Smooth muscle cell (in vitro differentiated cells): ENCODE measurements at regions not wholly inside any gene's neighbourhood (a gene's known extent, or its start where the extent isn't known, plus 50 kb on each side); places are given as distances from the start of the nearest gene placed in this dataset.
"Not testable (repeated sequence)": the region's sequence is repeated elsewhere in the genome, so short reads cannot be mapped to it uniquely, and the experiment has no call there.

Experiments used
- DNase-seq: peaks from one replicate; lab custom pipeline; 2025; ENCODE audit not compliant: unreplicated experiment; lab: John Stamatoyannopoulos, UW
- H2AFZ ChIP-seq: fragments of 200-600 bp; sonication (generic); 2 replicates; pipeline ENCODE4 v1.6.0; 2016; ENCODE audit warnings: antibody characterized with exemption, low read depth, mild to moderate bottlenecking
- H3F3A ChIP-seq: fragments of 200-600 bp; sonication (generic); 2 replicates; pipeline ENCODE4 v1.6.0; 2017; ENCODE audit warnings: antibody characterized with exemption, low read depth
- H3K27ac ChIP-seq: fragments of 200-600 bp; sonication (generic); 2 replicates; pipeline ENCODE4 v1.5.1; 2016; ENCODE audit warnings: low read depth, mild to moderate bottlenecking
- H3K27me3 ChIP-seq: fragments of 200-600 bp; sonication (generic); 2 replicates; pipeline ENCODE4 v1.6.1; 2016; ENCODE audit warnings: low read depth, mild to moderate bottlenecking
- H3K36me3 ChIP-seq: fragments of 200-600 bp; sonication (generic); 2 replicates; pipeline ENCODE4 v1.5.1; 2016; ENCODE audit warnings: low read depth
- H3K4me1 ChIP-seq: fragments of 200-600 bp; sonication (generic); 2 replicates; pipeline ENCODE4 v1.5.1; 2016; ENCODE audit warnings: low read depth
- H3K4me2 ChIP-seq: fragments of 200-600 bp; sonication (generic); 2 replicates; pipeline ENCODE4 v1.6.0; 2016; ENCODE audit warnings: mild to moderate bottlenecking
- H3K4me3 ChIP-seq: fragments of 200-600 bp; sonication (generic); 2 replicates; pipeline ENCODE4 v1.5.1; 2016; ENCODE audit warnings: mild to moderate bottlenecking
- H3K79me2 ChIP-seq: fragments of 200-600 bp; sonication (generic); 2 replicates; pipeline ENCODE4 v1.6.0; 2016; ENCODE audit warnings: low read depth, mild to moderate bottlenecking
- H3K9ac ChIP-seq: fragments of 200-600 bp; sonication (generic); 2 replicates; pipeline ENCODE4 v1.6.0; 2016; ENCODE audit warnings: low read depth
- H3K9me3 ChIP-seq: fragments of 200-600 bp; sonication (generic); replicated peaks from 2 replicates; pipeline ENCODE4 v1.5.1; 2016; ENCODE audit warnings: low read depth
- H4K20me1 ChIP-seq: fragments of 200-600 bp; sonication (generic); 2 replicates; pipeline ENCODE4 v1.6.0; 2016; ENCODE audit warnings: low read depth
- WGBS: methylation state at CpG from one replicate; pipeline ENCODE4 v1.1.7; 2016; ENCODE audit warnings: low lambda C conversion rate; 5-methylcytosine and 5-hydroxymethylcytosine counted together
- TF ChIP-seq, protein P1 (sequence below): fragments of 200-600 bp; sonication (generic); IDR thresholded peaks from 2 replicates; pipeline ENCODE4 v1.5.1; 2017; ENCODE audit warnings: borderline replicate concordance, mild to moderate bottlenecking, antibody characterized with exemption; ENCODE audit not compliant: insufficient read depth, poor library complexity, severe bottlenecking

DNA sequence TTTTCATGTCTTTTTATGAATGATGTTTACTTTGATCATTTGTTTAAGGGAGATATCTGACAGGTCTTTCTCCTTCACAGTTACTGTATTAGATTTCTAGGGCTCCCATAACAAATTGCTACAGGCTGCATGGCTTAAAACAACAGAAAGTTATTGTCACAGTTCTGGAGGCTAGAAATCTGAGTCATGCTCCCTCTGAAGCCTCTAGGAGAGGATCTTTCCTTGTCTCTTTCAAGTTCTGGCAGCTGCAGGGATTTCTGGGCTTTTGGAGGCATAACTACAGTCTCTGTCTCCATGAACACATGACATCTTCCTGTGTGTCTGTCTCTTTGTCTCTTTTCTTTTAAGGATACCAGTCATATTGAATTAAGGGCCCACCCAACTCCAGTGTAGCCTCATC lies 557.3 kb upstream of the SEMA6A start:
- Histone ChIP-seq H4K20me1 (no peaks in the 10 kb centered on the region), H3K79me2 (no peaks in the 10 kb centered on the region), H3K27ac (peak overlapping the region; percentile 16), H3K27me3 (no peaks in the 10 kb centered on the region), H3F3A (no peaks in the 10 kb centered on the region), H3K9ac (no peak overlapping the region), H3K4me1 (no peaks in the 10 kb centered on the region), H3K9me3 (no peaks in the 10 kb centered on the region), H3K36me3 (no peaks in the 10 kb centered on the region), H3K4me3 (no peak overlapping the region), H3K4me2 (no peak overlapping the region), H2AFZ (peak overlapping the region; percentile 65)
- no peak for DNase-seq
- TF ChIP-seq, protein P1, sequence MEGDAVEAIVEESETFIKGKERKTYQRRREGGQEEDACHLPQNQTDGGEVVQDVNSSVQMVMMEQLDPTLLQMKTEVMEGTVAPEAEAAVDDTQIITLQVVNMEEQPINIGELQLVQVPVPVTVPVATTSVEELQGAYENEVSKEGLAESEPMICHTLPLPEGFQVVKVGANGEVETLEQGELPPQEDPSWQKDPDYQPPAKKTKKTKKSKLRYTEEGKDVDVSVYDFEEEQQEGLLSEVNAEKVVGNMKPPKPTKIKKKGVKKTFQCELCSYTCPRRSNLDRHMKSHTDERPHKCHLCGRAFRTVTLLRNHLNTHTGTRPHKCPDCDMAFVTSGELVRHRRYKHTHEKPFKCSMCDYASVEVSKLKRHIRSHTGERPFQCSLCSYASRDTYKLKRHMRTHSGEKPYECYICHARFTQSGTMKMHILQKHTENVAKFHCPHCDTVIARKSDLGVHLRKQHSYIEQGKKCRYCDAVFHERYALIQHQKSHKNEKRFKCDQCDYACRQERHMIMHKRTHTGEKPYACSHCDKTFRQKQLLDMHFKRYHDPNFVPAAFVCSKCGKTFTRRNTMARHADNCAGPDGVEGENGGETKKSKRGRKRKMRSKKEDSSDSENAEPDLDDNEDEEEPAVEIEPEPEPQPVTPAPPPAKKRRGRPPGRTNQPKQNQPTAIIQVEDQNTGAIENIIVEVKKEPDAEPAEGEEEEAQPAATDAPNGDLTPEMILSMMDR: no peak

DNA sequence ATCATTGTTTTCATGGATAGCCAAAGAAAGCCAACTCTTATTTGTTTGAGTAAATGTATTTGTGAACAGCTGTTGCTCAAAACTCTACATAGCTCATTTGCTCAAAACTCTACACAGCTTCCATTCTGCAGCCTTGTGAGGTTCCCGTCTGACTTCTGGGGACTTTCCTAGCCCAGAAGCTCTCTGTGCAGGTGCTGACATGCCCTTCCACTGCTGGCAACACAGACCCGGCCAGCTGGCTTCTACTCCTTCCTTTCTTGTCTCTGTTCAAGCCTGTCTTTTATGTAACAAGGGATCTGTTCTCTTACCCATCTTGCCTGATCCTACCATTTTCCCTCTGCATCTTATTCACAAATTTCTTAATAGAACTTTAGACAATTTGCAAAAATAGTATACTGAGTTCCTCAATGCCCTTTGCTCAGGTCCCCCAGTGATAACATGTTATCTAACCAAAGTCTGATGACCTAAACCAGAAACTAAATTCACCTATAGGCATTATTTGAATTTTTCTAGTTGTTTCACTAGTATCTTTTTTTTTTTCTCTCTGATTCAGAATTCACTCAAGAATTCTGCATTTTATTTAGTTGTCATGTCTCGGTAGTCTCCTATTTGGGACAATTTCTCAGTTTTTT lies 556.5 kb upstream of the SEMA6A start:
- Histone ChIP-seq H3K27me3 (no peaks in the 10 kb centered on the region), H3F3A (no peaks in the 10 kb centered on the region), H2AFZ (no peak overlapping the region), H3K4me1 (no peaks in the 10 kb centered on the region), H4K20me1 (no peaks in the 10 kb centered on the region), H3K4me2 (no peak overlapping the region), H3K79me2 (no peaks in the 10 kb centered on the region), H3K27ac (peak overlapping the region; percentile 16), H3K9ac (no peak overlapping the region), H3K36me3 (no peaks in the 10 kb centered on the region), H3K9me3 (no peaks in the 10 kb centered on the region), H3K4me3 (no peak overlapping the region)
- TF ChIP-seq, protein P1: no peak
- no peak for DNase-seq
- WGBS: 87% methylated on average over 3 of the region's 3 CpGs

DNA sequence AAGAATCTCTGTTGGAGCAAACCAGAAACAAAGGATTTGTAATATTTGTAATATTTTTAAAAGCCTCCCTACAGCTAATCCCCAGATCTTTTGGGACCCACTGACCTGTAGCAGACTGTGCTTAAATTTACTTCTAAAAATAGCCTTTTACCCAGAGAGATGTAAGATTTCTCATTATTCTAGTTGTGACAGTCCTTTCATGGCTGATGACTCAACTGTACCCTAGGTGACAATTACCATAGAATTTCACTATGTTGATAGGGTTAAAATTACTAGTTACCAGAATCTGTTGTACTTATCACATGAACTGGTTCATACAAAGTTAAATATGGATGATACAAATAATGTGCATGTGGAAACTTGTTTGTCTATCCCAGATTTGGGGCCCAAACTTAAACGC lies 543.9 kb upstream of the SEMA6A start:
- TF ChIP-seq, protein P1: no peak
- H2AFZ ChIP-seq: no peak overlapping the region
- H3K4me3 ChIP-seq: no peak overlapping the region
- H3K79me2 ChIP-seq: no peaks in the 10 kb centered on the region
- H3K27ac ChIP-seq: no peak overlapping the region
- no peaks in the 10 kb centered on the region for H3F3A ChIP-seq
- H3K9me3 ChIP-seq: no peaks in the 10 kb centered on the region
- H3K36me3 ChIP-seq: no peaks in the 10 kb centered on the region
- no peaks in the 10 kb centered on the region for H3K4me1 ChIP-seq
- H3K4me2 ChIP-seq: no peak overlapping the region
- DNase-seq: no peak
- H3K9ac ChIP-seq: no peak overlapping the region
- 82% methylated on average over 1 of the region's 1 CpG for WGBS
- H3K27me3 ChIP-seq: no peaks in the 10 kb centered on the region
- H4K20me1 ChIP-seq: no peaks in the 10 kb centered on the region

DNA sequence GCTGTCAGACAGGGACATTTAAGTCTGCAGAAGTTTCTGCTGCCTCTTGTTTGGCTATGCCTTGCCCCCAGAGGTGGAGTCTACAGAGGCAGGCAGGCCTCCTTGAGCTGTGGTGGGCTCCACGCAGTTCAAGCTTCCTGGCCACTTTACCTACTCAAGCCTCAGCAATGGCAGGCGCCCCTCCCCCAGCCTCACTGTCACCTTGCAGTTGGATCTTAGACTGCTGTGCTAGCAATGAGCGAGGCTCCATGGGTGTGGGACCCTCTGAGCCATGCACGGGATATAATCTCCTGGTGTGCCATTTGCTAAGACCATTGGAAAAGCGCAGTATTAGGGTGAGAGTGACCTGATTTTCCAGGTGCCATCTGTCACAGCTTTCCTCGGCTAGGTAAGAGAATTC lies 542.7 kb upstream of the SEMA6A start:
- not testable (repeated sequence) for H4K20me1 ChIP-seq, DNase-seq, H2AFZ ChIP-seq, H3K27ac ChIP-seq, H3K9me3 ChIP-seq, H3K36me3 ChIP-seq, H3K4me2 ChIP-seq, H3K79me2 ChIP-seq, H3F3A ChIP-seq, H3K4me3 ChIP-seq, H3K9ac ChIP-seq, H3K27me3 ChIP-seq, H3K4me1 ChIP-seq
- WGBS: 81% methylated on average over 6 of the region's 6 CpGs
